ENCODE measurements at regions not wholly inside any gene's neighbourhood (a gene's known extent, or its start where the extent isn't known, plus 50 kb on each side); places are given as distances from the start of the nearest gene placed in this dataset.
"Not testable (repeated sequence)": the region's sequence is repeated elsewhere in the genome, so short reads cannot be mapped to it uniquely, and the experiment has no call there.

DNA sequence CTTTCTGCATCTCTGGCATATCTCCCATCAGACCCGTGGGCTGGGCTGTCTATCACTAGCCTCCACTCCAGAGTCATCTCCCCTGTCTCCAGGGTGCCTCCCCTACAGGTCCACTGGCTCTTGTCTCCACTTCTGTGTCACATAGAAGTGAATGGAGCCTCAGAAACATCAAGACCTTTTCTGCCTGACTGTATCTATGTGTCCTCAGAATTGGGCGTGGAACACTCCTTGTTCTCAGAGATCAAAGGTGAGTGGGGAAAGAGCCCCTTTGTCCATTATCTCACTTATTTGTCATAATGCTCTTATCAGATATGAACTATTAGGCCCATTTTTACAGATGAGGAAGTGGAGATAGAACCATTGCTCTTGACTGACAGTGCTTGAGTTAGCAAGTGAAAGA, 211.0 kb downstream of the CYRIA start:
- FAIRE-seq, result no peak

DNA sequence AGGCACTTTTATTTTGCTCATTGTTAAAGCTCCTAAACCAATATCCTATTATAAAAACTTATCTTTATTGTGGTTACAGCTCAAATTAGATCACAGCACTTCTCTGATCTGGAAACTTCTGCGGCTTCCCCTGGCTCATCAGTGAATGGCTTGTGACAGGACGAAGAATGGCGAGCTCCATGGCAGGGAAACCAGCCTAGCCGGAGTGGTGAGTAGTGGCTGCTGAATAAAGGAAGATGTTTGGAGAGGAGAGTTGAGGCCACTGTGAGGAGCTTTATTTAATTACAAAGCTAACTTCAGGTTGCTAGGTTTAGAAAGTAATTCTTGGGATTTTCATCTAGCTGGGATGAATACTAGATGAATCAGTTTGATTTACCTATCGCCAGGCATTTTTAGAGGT, 213.5 kb downstream of the CYRIA start:
- no peak for FAIRE-seq

DNA sequence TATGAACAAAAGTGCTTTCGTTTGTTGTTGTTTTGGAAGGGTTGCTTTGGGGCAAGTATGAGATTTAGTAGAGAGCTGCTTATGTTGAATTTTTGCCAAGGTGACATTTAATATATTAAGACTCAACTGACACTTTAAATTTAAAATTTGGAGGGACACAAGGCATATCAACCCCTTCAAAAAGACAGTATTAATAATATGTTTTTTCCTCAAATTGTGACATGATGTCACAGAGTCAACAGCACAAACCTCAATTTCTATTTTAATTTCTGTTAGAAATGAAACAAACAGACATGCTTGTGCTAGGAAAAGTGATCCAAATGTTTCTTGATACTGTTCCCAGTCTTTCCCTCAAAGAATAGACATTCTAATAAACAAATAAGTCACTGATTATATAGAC, 218.9 kb downstream of the CYRIA start:
- no peak for FAIRE-seq

DNA sequence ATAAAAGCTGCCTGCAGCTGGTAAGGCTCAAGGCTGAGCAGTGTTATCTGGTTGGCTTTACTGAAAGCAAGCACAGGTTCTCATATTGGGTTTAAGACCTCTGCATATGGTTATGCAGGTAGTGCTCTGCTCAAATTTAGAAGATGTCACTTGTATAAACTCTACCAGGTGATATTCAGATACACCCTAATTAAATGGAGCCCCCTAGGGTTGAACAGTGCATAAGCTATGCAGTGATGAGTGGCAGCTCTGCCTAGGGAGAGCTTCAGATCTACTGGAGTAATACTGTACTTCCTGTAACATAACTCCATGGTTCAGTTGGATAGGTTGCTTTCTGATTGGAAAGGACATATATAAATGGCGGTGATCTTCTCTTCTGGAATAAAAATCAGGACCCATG, 222.7 kb downstream of the CYRIA start:
- FAIRE-seq, result no peak

DNA sequence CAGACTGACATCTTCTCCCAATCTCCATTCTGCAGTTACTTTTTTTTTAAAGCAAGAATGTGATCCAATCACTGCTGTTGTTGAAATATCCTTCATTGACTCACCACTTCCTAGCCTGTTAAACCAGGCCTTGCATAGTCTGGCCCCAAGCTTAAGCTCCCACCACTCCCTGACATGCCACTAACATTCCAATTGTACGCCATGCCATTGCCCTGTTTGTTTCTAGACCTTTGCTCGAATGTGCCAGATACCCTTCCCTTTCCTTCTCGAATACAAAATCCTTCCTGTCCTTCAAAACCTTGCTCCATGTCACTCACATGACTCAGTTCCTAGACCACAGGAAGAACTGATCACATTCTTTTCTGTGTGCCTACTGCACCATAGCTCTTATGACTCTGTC, 224.2 kb downstream of the CYRIA start:
- FAIRE-seq, result no peak

DNA sequence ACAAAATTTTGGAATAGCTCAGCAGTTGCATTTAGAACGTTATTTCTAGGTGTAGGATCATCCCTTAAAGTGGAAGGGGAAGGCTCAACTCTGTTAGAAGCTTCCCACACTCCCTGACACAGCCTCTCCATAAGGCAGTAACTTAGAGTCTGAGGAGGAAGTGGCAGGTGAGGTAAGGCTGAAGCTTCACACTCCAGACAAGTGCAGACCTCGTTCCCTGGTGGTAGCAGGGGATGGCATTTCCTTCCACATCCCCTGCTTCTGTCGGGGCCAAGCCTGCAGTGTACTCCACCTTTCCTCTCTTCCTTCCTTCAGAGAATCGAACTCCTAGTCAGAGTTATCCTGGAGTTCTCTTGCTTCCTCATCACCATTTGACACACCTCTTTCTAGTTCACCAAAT, 224.7 kb downstream of the CYRIA start:
- no peak for FAIRE-seq

- no peak for FAIRE-seq
Measured at GRCh38 chr2:16438613-16439321, 226.9 kb downstream of the CYRIA start.

GRCh38 chr2:16437189-16437588, 228.4 kb downstream of the CYRIA start:
- no peak for FAIRE-seq

GRCh38 chr2:16434393-16434792, 231.2 kb downstream of the CYRIA start:
- FAIRE-seq, result no peak

GRCh38 chr2:16430846-16431245, 234.8 kb downstream of the CYRIA start:
- FAIRE-seq, result no peak

DNA sequence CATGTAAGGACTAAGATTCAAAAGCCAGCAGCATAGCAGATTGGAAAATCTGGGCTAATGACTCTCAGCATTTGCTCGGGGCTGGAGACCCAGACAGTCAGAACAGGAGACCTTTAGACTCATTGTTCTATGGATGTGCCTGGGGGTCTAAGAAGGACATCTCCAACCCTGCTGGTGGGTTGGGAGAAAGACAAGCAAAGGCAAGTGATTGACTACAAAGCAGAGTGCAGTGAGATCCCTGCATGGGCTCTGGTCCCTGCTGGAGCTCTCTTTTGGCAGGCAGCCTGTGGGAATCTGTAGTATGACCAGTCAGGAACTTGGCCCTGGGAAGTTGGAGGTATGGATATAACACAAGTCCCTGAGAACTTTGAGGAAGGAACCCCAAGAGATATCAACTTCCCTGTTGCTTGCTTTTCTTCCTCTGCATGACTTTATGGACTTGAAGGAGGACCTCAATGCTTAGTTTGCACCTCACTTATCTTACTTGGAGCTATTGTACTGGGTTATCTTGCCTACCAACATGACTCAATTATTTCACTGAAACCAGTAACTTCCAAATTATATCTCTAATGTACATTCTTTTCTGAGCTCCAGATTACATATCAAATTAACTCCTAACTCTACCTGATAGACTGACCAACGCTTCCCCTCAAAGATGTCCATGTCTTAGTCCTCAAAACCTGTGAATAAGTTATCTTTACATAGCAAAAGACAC, 236.0 kb downstream of the CYRIA start:
- FAIRE-seq, result no peak

- FAIRE-seq, result no peak
Measured at GRCh38 chr2:16429002-16429401, 236.6 kb downstream of the CYRIA start.

DNA sequence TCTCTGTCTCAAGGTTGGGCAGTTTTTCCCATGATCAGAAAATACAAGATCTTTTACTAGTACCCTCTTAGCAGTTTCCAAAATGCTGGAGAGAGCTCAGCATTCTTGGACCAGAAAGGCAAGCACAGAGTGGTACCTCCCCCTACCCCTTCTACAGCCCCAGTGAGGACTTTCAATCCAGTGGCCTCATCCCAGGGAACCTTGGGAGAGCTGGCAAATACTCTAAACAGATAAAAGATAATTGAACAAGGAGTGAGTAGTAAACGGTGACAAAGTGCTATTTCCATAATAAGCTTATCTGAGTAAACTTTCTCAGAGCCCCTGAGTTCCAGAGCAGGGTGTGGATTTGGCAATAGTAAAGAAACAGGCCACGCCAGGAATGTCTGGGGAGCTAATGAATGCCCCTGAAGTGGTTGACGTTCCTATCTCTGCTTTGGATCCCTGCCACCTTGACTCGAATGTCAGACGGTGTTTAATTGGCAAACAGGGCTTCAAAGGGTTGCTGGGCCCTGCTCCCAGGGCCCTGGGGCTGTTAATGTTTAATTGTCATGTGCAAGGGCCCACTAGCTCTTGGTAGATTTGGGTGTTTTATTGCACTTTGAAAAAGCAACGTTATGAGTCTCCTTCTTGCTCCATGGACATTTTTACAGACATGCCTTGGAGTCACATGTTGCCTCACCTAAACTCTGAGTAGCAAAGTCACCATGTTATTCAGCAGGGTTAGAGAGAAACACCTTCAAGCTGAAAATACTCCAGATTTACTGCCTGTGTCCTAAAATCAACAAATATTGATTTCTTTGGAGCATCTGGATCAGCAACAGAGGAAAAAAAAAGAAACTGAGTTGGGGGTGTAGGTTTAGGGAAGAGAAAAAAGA, 239.9 kb downstream of the CYRIA start:
- FAIRE-seq, result no peak

DNA sequence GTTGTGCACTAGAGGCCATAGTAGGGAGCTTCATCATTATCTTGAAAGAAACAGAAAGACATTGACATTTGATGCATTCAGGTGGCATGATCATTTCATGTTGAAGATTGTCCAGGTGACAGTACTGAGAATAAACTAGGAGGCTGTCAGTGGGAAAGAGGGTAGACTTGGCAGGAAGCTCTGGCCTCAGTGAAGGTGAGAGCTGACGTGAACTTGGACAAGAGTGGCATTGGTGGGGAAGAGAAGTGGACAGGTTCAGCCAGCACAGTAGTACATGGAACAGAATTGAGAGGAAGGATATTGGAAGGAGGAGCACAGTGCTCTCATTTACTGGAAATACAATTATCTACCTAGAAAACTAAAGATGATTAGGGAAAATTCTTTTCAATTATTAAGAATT, 245.2 kb downstream of the CYRIA start:
- FAIRE-seq, result no peak

GRCh38 chr2:16417726-16418125, 247.9 kb downstream of the CYRIA start:
- no peak for FAIRE-seq

- no peak for FAIRE-seq
Measured at GRCh38 chr2:16416651-16417050, 249.0 kb downstream of the CYRIA start.

DNA sequence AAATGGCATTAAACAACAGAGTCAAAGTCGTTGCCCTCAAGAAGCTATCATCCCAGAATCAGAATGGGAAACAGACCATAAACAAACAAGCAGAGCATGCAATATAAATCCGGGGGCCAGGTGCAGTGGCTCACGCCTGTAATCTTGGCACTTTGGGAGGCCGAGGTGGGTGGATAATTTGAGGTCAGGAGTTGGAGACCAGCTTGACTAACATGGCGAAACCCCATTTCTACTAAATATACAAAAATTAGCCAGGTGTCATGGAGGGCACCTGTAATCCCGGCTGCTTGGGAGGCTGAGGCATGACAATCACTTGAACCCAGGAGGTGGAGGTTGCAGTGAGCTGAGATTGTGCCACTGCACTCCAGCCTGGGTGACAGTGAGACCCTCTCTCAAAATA, 249.8 kb downstream of the CYRIA start:
- not testable (repeated sequence) for FAIRE-seq

GRCh38 chr2:16413947-16414346, 251.7 kb downstream of the CYRIA start:
- FAIRE-seq, result no peak

GRCh38 chr2:16413285-16413684, 252.3 kb downstream of the CYRIA start:
- no peak for FAIRE-seq

DNA sequence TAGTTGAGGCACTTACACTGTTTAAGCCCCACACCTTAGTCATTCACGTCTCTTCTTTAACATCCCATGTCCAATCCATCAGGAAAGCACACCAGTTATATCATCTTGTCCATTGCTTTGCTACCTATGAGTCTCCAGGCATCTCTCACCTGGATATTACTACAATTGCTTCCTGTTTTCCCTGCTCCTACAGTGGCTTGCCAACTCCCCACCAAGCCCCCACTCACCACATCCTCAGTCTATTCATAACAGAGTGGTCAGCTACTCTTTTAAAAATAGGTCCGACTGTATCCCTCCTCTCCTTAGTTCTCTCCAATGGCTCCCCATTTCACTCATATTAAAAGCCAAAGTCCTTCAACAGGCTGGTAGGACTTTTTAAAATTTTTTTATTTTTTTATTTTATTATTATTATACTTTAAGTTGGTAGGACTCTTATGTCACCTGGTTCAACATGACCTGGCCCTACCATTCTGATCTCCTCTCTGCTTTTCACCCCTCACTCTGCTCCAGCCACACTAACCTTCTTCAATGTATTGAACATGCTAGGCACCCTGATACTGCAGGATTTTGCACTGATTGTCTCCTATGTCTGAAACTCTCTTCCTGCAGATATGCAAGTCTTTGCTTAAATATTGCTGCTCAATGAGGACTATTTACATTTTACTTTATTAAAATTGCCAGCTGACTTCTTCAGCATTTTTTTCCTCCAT, 253.2 kb downstream of the CYRIA start:
- FAIRE-seq, result no peak

DNA sequence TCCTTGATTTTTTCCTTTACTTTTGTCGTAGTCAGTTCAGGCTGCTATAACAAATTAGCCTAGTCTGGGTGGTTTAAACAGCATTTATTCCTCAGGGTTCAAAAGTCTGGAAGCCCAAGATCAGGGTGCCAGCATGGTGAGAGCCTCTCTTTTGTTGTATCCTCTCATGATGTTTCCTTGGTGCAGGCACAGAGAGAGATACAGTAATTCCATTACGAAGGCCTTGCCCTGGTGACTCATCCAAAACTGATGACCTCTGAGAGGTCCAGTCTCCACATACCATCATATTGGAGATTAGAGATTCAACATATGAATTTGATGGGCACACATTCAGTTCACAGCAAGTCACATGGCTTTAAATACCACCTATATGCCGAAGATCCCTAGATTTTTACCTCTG, 253.8 kb downstream of the CYRIA start:
- FAIRE-seq, result no peak

DNA sequence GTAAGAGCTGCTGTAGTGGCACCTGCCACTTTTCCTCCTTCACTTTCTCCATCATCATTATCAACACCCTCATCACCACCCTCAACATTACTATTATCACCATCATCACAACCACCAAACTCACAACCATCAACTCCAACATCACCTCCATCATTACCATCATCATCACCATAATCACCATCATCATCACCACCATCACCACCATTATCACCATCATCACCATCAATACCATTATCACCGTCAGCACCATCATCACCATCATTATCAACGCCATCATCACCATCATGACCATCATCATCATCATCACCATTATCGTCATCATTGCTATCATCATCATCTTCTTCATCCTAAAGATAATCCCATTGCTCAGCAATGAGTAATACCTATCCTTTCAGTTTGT, 255.8 kb downstream of the CYRIA start:
- FAIRE-seq, result no peak

- FAIRE-seq, result no peak
Measured at GRCh38 chr2:16409006-16409390, 256.6 kb downstream of the CYRIA start.
